ENCODE measurements at regions not wholly inside any gene's neighbourhood (a gene's known extent, or its start where the extent isn't known, plus 50 kb on each side); places are given as distances from the start of the nearest gene placed in this dataset.
"Not testable (repeated sequence)": the region's sequence is repeated elsewhere in the genome, so short reads cannot be mapped to it uniquely, and the experiment has no call there.

DNA sequence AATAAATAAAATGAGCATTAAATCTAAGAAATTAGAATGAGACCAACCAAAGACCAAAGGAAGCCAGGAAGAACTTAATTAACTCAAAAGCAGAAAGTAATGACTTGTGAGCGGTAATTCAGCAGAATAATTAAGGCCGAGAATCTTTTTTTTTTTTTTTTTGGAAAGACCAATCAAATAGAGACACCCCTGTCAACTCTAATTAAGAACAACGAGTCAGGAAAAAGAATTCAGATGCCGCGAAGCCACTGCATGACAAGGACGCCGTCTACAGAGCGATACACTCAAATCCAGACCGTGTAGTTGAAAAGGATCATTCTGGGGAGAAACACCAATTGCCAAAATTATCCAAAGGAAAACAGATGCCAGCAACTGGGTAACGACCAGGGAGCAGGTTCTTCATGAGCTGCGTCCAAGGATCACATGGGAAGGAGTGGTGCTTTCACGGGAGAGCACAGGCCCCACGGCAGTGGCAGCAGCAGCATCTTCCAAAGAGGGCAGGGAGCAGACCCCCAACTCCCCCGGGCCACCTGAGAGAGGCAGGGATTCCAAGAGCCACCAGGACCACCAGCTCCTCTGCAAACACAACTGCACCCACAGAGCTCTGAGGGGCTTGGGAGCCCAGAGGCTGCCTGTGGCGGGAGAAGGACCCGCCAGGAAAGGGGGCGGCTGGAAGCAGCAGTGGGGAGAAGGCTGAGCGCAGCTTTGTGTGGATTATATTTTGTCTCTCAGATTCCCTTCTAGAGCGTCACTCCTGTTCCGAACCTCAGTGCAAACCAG lies 469.8 kb downstream of the BRD1 start:
- DNase-seq (ENCODE audit: low spot score) (no peak), FAIRE-seq (no peak)

DNA sequence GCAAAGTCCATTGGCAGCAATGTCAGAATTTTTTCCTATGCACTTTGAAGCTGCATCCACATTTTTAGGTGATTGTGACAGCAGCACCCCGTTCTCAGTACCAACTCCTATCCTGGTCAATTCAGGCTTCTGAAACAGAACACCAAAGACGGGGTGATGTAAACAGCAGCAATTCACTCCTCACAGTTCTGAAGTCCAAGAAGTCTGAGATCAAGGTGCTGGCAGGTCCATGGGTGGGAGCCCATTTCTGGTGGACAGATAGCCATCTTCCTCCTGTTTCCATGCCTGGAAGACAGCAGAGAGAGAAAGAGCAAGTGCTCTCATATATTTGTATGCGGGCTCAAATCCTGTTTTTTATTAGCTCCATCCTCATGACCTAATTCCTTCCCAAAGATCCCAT lies 471.2 kb downstream of the BRD1 start:
- DNase-seq (ENCODE audit: low spot score) (no peak), FAIRE-seq (no peak)

DNA sequence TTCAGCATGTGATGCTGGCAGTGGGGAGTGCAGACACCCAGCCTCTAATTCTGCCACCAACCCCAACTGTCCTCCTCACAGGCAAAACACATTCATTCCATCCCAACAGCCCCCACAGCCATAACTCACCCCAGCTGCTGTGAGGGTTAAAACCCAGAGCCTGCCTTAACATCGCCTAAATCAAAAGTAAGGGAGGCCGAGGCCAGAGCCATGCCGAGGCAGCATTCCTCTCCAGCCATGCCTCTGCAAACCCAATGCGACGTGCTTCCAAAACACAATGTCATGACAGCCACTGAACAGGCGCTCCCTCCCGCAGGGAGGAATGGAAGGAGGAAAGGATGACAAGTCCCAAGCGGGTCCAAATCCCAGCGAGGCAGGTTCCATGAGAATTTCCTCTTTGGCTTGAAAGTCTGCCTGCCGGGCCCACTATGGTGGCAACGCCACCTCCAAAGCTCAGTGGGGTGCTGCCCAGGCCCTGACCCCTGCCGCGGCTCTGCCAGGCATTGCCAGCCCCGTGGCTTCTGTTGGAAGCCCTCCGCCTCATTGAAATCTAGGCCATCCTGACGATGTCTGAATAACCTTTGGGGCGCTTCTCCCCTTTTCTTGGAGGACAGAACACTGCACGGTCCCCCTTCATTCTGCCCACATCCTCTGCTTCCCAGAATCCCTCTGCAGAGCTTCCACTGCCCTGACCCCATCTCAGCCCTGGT lies 472.3 kb downstream of the BRD1 start:
- no peak for FAIRE-seq
- DNase-seq (ENCODE audit: low spot score): no peak

GRCh38 chr22:49354516-49355210 lies 473.0 kb downstream of the BRD1 start:
- no peak for DNase-seq (ENCODE audit: low spot score)
- FAIRE-seq: no peak

DNA sequence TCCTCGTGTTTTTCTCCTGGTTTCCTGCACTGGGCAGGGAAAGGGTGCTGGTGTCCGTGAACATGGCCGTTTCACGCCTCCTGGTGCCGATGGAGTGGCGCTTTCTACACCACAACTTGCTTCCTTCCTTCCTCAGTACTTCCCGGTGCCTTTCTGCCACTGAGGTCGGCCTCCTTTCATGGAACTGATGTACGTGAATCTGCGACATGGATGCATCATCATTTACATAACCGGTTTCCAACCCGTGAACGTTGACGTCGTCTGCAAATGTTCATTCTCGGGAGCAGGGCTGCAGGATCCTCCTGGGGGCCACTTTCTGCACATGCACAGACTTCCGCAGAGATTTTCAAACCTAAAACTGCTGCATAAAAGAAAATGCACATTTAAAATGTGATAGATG lies 474.4 kb downstream of the BRD1 start:
- DNase-seq (ENCODE audit: low spot score) (no peak), FAIRE-seq (no peak)

DNA sequence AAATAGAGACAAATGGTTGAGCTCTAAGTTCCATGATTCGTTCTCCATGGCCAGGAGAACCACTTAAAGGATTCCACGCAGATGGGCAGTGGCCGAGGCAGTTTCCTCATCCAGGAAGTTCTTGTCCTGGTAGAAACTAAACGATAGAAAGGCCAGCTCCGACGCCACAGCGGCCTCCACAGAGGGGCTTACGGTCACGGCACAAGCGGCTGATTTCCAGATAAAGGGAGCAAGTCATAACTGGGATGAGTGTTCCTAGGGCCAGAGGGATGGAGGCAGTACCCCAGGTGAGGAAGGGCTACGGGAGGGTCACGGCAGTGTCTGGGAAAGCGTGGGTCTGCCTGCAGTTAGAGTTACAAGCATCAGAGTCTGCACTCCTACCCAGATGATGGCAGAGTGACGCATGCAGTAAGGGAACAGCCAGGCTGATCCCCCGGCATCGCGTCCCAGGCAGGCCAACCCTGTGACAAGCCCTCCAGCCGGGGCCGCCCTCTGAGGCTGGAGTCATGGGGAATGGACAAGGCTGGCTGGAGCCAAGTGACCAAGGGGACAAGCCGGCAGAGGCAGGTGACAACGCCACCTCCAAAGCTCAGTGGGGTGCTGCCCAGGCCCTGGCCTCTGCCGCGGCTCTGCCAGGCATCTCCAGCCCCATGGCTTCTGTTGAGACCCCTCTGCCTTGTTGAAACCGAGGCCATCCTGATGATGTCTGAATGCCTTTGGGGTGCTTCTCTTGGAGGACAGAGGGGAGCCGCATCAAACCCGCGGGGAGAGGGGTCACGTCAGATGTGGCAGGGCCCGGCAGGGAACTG lies 475.1 kb downstream of the BRD1 start:
- DNase-seq (ENCODE audit: low spot score): no peak
- FAIRE-seq: no peak

DNA sequence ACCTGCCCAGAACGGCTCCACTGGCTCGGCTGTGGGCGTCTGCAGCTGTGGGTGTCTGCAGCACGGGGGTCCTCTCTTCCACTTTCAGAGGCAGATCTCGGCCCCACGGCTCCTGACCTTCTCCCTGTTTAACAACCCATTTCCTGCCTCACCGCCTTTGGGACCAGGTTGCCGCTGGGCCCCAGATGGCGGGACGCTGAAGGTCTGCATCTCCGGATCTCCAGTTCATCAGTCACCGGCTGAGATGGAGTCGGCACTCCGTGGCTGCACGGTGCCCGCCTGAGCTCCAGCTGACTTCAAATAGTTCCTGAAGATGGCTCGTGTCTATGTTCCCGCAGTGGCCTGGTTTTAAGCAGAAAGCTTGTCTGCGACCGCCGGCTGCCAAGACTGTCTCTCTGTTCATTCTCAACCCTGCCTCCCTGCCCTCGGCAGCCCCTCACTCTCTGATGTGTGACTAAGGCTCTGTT lies 475.9 kb downstream of the BRD1 start:
- no peak for FAIRE-seq
- DNase-seq (ENCODE audit: low spot score): no peak

GRCh38 chr22:49350441-49351121 lies 477.1 kb downstream of the BRD1 start:
- DNase-seq (ENCODE audit: low spot score) (no peak), FAIRE-seq (no peak)

GRCh38 chr22:49349841-49350381 lies 477.8 kb downstream of the BRD1 start:
- no peak for FAIRE-seq
- no peak for DNase-seq (ENCODE audit: low spot score)

DNA sequence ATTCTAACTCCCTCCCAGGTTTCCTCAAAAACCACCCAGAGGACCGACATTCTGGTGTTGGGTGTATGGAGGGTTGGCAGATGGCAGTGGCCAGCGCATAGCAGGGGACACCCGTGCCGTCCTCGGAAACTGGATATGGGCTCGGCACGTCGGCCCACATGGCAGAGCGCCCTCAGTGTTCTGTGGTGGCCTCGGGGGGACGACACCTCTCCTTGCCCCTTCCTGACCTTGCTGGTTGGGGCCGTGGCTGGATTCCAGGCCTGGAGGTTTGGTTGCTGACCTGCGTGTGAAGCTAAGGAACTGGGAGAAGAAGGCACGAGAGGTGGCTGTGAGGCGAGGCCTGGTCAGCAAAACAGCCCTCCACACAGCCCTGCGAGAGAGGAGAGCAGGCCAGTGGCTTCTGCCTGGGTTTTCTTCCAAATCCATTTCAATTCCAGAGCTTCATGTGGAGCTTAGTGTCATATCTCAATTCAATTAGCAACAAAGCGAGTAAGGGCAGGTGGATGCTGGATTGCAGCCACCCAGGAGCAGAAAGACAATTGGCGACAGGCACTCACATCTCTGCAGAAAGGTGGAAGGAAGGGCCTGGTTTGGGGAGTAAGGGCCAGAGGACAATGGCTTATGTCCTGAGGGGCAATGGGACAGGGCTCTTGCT lies 478.4 kb downstream of the BRD1 start:
- FAIRE-seq: no peak
- DNase-seq (ENCODE audit: low spot score): no peak

DNA sequence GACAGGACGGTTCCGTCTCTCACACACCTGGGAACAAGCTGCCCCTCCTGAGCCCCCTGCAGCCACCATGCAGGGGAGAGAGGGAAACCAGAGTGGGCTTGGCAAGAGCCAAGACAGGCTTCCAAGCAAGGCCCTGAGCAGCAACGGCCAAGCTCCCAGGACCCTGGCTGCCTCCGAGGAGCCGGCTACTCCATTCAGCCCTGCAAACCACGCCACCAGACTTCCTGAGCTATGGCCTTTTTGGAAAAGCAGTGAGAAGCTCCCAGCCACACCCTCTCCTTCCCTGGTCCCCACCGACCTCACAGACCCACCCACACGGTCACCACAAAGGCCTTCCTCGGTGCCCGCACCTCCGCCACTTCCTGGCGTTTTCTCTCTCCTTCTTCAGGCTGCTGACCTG lies 479.0 kb downstream of the BRD1 start:
- FAIRE-seq (no peak), DNase-seq (ENCODE audit: low spot score) (no peak)

GRCh38 chr22:49347376-49347775 lies 480.3 kb downstream of the BRD1 start:
- no peak for FAIRE-seq
- no peak for DNase-seq (ENCODE audit: low spot score)

DNA sequence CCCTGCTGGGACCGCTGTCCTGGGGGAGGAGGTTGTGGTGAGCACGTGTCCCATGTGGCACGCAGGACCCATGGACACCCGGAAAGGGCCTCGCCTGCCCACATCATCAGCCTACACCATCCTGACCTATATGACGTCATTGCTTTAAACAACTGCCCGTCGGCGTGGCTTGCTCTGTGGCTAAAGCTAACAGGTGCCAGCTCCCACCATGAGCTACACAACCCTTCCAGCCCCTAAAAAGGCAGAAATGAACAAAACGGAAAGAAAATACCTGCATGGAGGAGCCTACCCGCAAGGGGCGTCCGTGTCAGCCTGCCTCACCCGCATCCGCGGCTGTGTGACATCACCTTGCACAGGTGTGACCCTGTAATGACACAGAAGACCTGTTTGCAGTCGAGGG lies 481.8 kb downstream of the BRD1 start:
- FAIRE-seq (no peak), DNase-seq (ENCODE audit: low spot score) (no peak)

- FAIRE-seq: no peak
- DNase-seq (ENCODE audit: low spot score): no peak
Measured at GRCh38 chr22:49344656-49345055, 483.0 kb downstream of the BRD1 start.

DNA sequence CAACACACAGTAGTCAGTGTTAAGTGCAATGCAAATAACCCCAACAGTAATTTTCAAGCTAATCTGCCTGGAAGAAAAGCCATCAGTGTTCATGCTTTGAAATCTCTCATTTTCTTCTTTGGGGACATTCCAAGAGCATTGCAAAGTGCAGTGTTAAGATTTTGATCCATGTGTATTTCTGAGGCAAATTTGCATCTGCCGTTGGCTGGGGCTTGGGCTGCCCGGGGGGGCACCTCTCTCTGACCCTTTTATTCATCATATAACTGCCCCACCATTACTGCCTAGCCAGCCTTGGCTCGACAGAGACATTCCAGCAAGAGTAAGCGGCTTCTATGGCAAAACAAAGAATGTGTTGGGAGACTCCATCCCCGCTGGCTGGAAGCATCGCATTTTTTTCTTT lies 483.5 kb downstream of the BRD1 start:
- DNase-seq (ENCODE audit: low spot score) (no peak), FAIRE-seq (no peak)

DNA sequence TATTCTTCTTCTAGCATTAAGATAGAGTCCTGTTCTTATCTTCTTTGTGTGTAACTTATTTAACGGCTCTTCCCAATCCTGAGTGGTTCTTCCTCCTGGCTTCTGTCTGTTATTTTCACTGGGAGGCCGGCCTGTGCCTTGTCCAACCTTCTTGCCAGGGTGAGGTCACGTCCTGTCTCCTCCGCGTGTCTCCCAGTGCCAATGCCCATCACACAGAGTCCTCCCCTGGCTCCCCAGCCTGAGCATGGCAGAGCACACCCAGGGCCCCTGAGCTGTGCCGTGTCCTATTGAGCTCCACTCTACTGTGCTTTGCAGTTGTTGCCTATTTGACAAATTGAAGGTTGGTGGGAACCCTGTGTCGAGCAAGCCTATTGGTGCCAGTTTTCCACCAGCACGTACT lies 487.3 kb downstream of the BRD1 start:
- no peak for DNase-seq (ENCODE audit: low spot score)
- FAIRE-seq: no peak

- FAIRE-seq; DNase-seq (ENCODE audit: low spot score): not testable (repeated sequence)
Measured at GRCh38 chr22:49336483-49336882, 491.2 kb downstream of the BRD1 start.

- FAIRE-seq: no peak
Measured at GRCh38 chr22:49334976-49335375, 492.7 kb downstream of the BRD1 start.

GRCh38 chr22:49334449-49334789 lies 493.3 kb downstream of the BRD1 start:
- FAIRE-seq: no peak

More at GRCh38 chr22:49334976-49335375, 492.7 kb downstream of the BRD1 start:
- no peak for DNase-seq (ENCODE audit: low spot score)

DNA sequence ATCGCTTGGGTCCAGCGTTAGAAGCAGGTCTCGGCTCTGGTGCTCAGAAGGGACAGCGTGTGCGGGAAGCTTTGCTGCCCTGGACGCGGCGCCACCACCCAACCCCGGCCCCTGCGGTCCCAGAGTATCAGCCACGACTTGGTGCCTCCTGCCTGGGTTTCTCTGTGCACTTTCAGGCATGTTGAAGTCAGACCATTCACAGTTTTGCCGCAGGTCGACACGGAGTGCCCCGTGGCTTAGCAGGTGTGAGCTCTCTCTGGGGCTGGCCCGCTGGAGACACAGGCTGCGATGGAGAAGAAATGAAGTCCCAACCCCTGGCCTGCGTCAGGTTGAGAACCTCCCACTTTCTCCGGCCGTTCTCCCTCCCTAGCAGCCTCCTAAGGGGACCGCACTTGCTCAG lies 494.5 kb downstream of the BRD1 start:
- DNase-seq (ENCODE audit: low spot score): peak; percentile 7
- no peak for FAIRE-seq

More at GRCh38 chr22:49334449-49334789, 493.3 kb downstream of the BRD1 start:
- no peak for DNase-seq (ENCODE audit: low spot score)
